HEK293 (cell line): ENCODE measurements at regions not wholly inside any gene's neighbourhood (a gene's known extent, or its start where the extent isn't known, plus 50 kb on each side); places are given as distances from the start of the nearest gene placed in this dataset.

Experiments
- CTCF ChIA-PET: fragments of 350-600 bp; formaldehyde crosslinking; extraction: SDS; loops from one replicate; lab custom pipeline; 2021; ENCODE audit warnings: antibody characterized with exemption; lab: Yijun Ruan, JAX
- POLR2A ChIA-PET: fragments of 300-600 bp; formaldehyde crosslinking; extraction: SDS; loops from one replicate; lab custom pipeline; 2020; ENCODE audit warnings: antibody characterized with exemption, inconsistent platforms; lab: Yijun Ruan, JAX
- H3K27ac ChIP-seq: fragments of 200-500 bp; sonication (Bioruptor generic); 2 replicates; pipeline ENCODE4 v1.5.1; 2014; ENCODE audit warnings: low read depth, low read length, control low read depth, inconsistent platforms; ENCODE audit errors: extremely low read depth
- H3K36me3 ChIP-seq, 2 experiments: fragments of 200-500 bp in 1 of 2; sonication (Bioruptor generic) in 1 of 2; 1 replicate in 1 of 2; 2 replicates in 1 of 2; pipeline ENCODE4 v1.5.1; 2014 to 2017; ENCODE audit warnings: inconsistent platforms in 2 of 2, low read length in 2 of 2; ENCODE audit not compliant: control insufficient read depth in 2 of 2, insufficient read depth in 1 of 2
- H3K4me1 ChIP-seq: fragments of 200-500 bp; sonication (Bioruptor generic); 2 replicates; pipeline ENCODE4 v1.5.1; 2014; ENCODE audit warnings: mild to moderate bottlenecking, low read length, inconsistent platforms; ENCODE audit not compliant: control insufficient read depth, insufficient read depth
- H3K4me3 ChIP-seq: 2 replicates; pipeline ENCODE4 v1.5.1; 2011; ENCODE audit warnings: low read depth, mild to moderate bottlenecking, control low read depth, low read length, moderate library complexity
- H3K9me3 ChIP-seq: fragments of 200-500 bp; sonication (Bioruptor generic); 2 replicates; pipeline ENCODE4 v1.5.1; 2014; ENCODE audit warnings: low read depth, low read length, inconsistent platforms; ENCODE audit not compliant: control insufficient read depth, insufficient read depth
- ATF2 ChIP-seq: fragments of 450-650 bp; formaldehyde crosslinking; IDR thresholded peaks from 2 replicates; pipeline ENCODE4 v1.5.1; 2016; ENCODE audit warnings: missing biosample characterization, missing genetic modification characterization, low read depth
- HIC1 ChIP-seq: fragments of 450-650 bp; formaldehyde crosslinking; IDR thresholded peaks from 2 replicates; pipeline ENCODE4 v1.5.1; 2016; ENCODE audit warnings: missing biosample characterization, missing genetic modification characterization
- HOXD13 ChIP-seq: sonication (generic); formaldehyde crosslinking; IDR thresholded peaks from 2 replicates; pipeline ENCODE4 v1.8.0; 2022; ENCODE audit warnings: missing genetic modification reagents, borderline replicate concordance
- OVOL3 ChIP-seq: fragments of 450-650 bp; formaldehyde crosslinking; IDR thresholded peaks from 2 replicates; pipeline ENCODE4 v1.5.1; 2016; ENCODE audit warnings: missing biosample characterization, missing genetic modification characterization
- SALL2 ChIP-seq: fragments of 450-650 bp; formaldehyde crosslinking; IDR thresholded peaks from 2 replicates; pipeline ENCODE4 v1.5.0; 2017; ENCODE audit warnings: missing biosample characterization, mild to moderate bottlenecking, missing genetic modification characterization, borderline replicate concordance
- YY2 ChIP-seq: fragments of 450-650 bp; formaldehyde crosslinking; IDR thresholded peaks from 2 replicates; pipeline ENCODE4 v1.5.1; 2016; ENCODE audit warnings: missing biosample characterization, missing genetic modification characterization
- ZBTB48 ChIP-seq: fragments of 450-650 bp; formaldehyde crosslinking; IDR thresholded peaks from 2 replicates; pipeline ENCODE4 v1.5.1; 2016; ENCODE audit warnings: missing biosample characterization, missing genetic modification characterization
- ZNF148 ChIP-seq: fragments of 450-650 bp; formaldehyde crosslinking; IDR thresholded peaks from 2 replicates; pipeline ENCODE4 v1.5.0; 2017; ENCODE audit warnings: missing biosample characterization, missing genetic modification characterization, borderline replicate concordance
- ZNF2 ChIP-seq: fragments of 450-650 bp; formaldehyde crosslinking; IDR thresholded peaks from 2 replicates; pipeline ENCODE4 v1.5.1; 2016; ENCODE audit warnings: missing biosample characterization, missing genetic modification characterization
- ZNF211 ChIP-seq: fragments of 450-650 bp; formaldehyde crosslinking; IDR thresholded peaks from 2 replicates; pipeline ENCODE4 v1.5.1; 2016; ENCODE audit warnings: low read depth, missing biosample characterization, missing genetic modification characterization
- ZNF239 ChIP-seq: fragments of 450-650 bp; formaldehyde crosslinking; IDR thresholded peaks from 2 replicates; pipeline ENCODE4 v1.5.1; 2016; ENCODE audit warnings: missing biosample characterization, missing genetic modification characterization
- ZNF274 ChIP-seq, 2 experiments: fragments of 200-500 bp in 1 of 2; fragments of 450-650 bp in 1 of 2; sonication (Bioruptor generic) in 1 of 2; formaldehyde crosslinking in 1 of 2; IDR thresholded peaks; 2 replicates each; pipeline versions ENCODE4 v1.5.1 to v1.6.1; 2014 to 2016; ENCODE audit warnings: borderline replicate concordance in 1 of 2, inconsistent platforms in 1 of 2, low read length in 1 of 2, missing biosample characterization in 1 of 2, missing genetic modification characterization in 1 of 2
- ZNF280C ChIP-seq: fragments of 450-650 bp; formaldehyde crosslinking; IDR thresholded peaks from 2 replicates; pipeline ENCODE4 v1.5.1; 2016; ENCODE audit warnings: missing biosample characterization, missing genetic modification characterization
- ZNF302 ChIP-seq: fragments of 450-650 bp; formaldehyde crosslinking; IDR thresholded peaks from 2 replicates; pipeline ENCODE4 v1.5.1; 2016; ENCODE audit warnings: missing biosample characterization, missing genetic modification characterization, low read depth
- ZNF416 ChIP-seq: fragments of 450-650 bp; formaldehyde crosslinking; IDR thresholded peaks from 2 replicates; pipeline ENCODE4 v1.5.1; 2016; ENCODE audit warnings: missing biosample characterization, missing genetic modification characterization
- ZNF664 ChIP-seq: fragments of 450-650 bp; formaldehyde crosslinking; IDR thresholded peaks from 2 replicates; pipeline ENCODE4 v1.5.1; 2016; ENCODE audit warnings: missing biosample characterization, missing genetic modification characterization
- ZNF76 ChIP-seq: fragments of 450-650 bp; formaldehyde crosslinking; IDR thresholded peaks from 2 replicates; pipeline ENCODE4; 2016; ENCODE audit warnings: low read depth, missing biosample characterization, missing genetic modification characterization, borderline replicate concordance
- TF ChIP-seq, protein P1 (sequence below): fragments of 450-650 bp; formaldehyde crosslinking; IDR thresholded peaks from 2 replicates; pipeline ENCODE4 v1.5.1; 2016; ENCODE audit warnings: missing biosample characterization, missing genetic modification characterization
- TF ChIP-seq, protein P2 (sequence below): fragments of 450-650 bp; formaldehyde crosslinking; conservative IDR thresholded peaks from 2 replicates; pipeline ENCODE4 v1.5.1; 2016; ENCODE audit warnings: low read depth, missing biosample characterization, missing genetic modification characterization

- no peaks in the 10 kb centered on the region for H3K9me3 ChIP-seq
- ChIA-PET CTCF (interaction anchor here (0.7 kb wide), 1 partner anchor 1782 kb away, joined by 3 read pairs; no protein-coding TSS in a partner anchor), POLR2A (no interaction called here)
- H3K4me1 ChIP-seq, result no peaks in the 10 kb centered on the region
- no peak for TF ChIP-seq SALL2 (tag by site-specific recombination)
- TF ChIP-seq, protein P1, sequence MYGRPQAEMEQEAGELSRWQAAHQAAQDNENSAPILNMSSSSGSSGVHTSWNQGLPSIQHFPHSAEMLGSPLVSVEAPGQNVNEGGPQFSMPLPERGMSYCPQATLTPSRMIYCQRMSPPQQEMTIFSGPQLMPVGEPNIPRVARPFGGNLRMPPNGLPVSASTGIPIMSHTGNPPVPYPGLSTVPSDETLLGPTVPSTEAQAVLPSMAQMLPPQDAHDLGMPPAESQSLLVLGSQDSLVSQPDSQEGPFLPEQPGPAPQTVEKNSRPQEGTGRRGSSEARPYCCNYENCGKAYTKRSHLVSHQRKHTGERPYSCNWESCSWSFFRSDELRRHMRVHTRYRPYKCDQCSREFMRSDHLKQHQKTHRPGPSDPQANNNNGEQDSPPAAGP (tag by site-specific recombination), result no peak
- TF ChIP-seq, protein P2, sequence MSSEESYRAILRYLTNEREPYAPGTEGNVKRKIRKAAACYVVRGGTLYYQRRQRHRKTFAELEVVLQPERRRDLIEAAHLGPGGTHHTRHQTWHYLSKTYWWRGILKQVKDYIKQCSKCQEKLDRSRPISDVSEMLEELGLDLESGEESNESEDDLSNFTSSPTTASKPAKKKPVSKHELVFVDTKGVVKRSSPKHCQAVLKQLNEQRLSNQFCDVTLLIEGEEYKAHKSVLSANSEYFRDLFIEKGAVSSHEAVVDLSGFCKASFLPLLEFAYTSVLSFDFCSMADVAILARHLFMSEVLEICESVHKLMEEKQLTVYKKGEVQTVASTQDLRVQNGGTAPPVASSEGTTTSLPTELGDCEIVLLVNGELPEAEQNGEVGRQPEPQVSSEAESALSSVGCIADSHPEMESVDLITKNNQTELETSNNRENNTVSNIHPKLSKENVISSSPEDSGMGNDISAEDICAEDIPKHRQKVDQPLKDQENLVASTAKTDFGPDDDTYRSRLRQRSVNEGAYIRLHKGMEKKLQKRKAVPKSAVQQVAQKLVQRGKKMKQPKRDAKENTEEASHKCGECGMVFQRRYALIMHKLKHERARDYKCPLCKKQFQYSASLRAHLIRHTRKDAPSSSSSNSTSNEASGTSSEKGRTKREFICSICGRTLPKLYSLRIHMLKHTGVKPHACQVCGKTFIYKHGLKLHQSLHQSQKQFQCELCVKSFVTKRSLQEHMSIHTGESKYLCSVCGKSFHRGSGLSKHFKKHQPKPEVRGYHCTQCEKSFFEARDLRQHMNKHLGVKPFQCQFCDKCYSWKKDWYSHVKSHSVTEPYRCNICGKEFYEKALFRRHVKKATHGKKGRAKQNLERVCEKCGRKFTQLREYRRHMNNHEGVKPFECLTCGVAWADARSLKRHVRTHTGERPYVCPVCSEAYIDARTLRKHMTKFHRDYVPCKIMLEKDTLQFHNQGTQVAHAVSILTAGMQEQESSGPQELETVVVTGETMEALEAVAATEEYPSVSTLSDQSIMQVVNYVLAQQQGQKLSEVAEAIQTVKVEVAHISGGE (tag by site-specific recombination), result no peak
- TF ChIP-seq ZNF211 (tag by site-specific recombination), result no peak
- no peak for TF ChIP-seq YY2 (tag by site-specific recombination)
- no peak for TF ChIP-seq OVOL3 (tag by site-specific recombination)
- TF ChIP-seq HIC1 (tag by site-specific recombination), result no peak
- TF ChIP-seq ZNF76 (tag by site-specific recombination), result no peak
- TF ChIP-seq ZNF416 (tag by site-specific recombination), result no peak
- TF ChIP-seq ZNF239 (tag by site-specific recombination), result no peak
- TF ChIP-seq ZNF148 (tag by site-specific recombination), result no peak
- TF ChIP-seq ZNF2 (tag by site-specific recombination), result no peak
- no peak for TF ChIP-seq ZNF664 (tag by site-specific recombination)
- TF ChIP-seq ZNF302 (tag by site-specific recombination), result no peak
- H3K4me3 ChIP-seq, result no peak overlapping the region
- H3K27ac ChIP-seq, result no peak overlapping the region
- no peaks in the 10 kb centered on the region for H3K36me3 ChIP-seq
These were observed 1443.4 kb upstream of the TENM3 start for GRCh38 chr4:180799798-180800197.

DNA sequence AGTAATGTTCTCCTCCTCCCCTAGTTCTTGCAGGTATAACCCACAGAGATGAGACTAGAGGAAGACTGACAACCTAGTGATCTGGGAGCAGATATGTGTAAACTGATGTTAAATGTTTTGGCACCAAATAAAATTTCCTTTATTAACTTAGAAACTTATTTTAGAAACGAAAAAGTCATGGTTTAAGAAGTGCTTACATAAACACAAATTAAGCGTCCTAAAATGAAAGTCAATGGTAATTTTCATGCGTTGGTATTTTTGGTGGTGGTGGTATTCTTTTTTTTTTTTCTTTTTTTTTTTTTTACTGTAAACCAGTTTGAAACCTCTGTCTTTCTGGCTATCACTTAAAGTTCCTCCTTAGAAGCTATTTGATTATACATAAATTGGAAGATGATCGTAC lies 1438.1 kb upstream of the TENM3 start:
- H3K4me1 ChIP-seq, result no peaks in the 10 kb centered on the region
- H3K36me3 ChIP-seq, result no peaks in the 10 kb centered on the region
- no peaks in the 10 kb centered on the region for H3K9me3 ChIP-seq
- H3K4me3 ChIP-seq, result no peak overlapping the region
- no peak overlapping the region for H3K27ac ChIP-seq
- POLR2A ChIA-PET, result no interaction called here
- TF ChIP-seq ZBTB48 (tag by site-specific recombination) (no peak), HOXD13 (no peak), ZNF280C (tag by site-specific recombination) (no peak), ZNF274 (IDR thresholded peaks at IDR 0.05; ENCODE audit: low read length) (no peak), ZNF274 (tag by site-specific recombination; IDR thresholded peaks at IDR 0.05; ENCODE audit: borderline replicate concordance) (no peak), ATF2 (no peak)
- CTCF ChIA-PET, result no interaction called here
